Amniotic epithelial cell (primary cell): ENCODE measurements at regions not wholly inside any gene's neighbourhood (a gene's known extent, or its start where the extent isn't known, plus 50 kb on each side); places are given as distances from the start of the nearest gene placed in this dataset.
"Not testable (repeated sequence)": the region's sequence is repeated elsewhere in the genome, so short reads cannot be mapped to it uniquely, and the experiment has no call there.

ENCODE experiments used
- DNase-seq: peaks from one replicate; pipeline ENCODE4 v3.0.0-alpha.2; 2010; ENCODE audit warnings: low read depth

GRCh38 chr10:109663122-109663521 is 260.2 kb downstream of the XPNPEP1 start:
- no peak for DNase-seq

- not testable (repeated sequence) for DNase-seq
Observed at GRCh38 chr10:109652612-109653011, 270.7 kb downstream of the XPNPEP1 start.

- DNase-seq: no peak
Observed at GRCh38 chr10:109650228-109650627, 273.1 kb downstream of the XPNPEP1 start.

GRCh38 chr10:109647627-109648026 is 275.7 kb downstream of the XPNPEP1 start:
- DNase-seq: peak; percentile 6

GRCh38 chr10:109633846-109634245 is 289.5 kb downstream of the XPNPEP1 start:
- DNase-seq: no peak

- not testable (repeated sequence) for DNase-seq
Observed at GRCh38 chr10:109633017-109633416, 290.3 kb downstream of the XPNPEP1 start.

GRCh38 chr10:109624939-109625338 is 298.4 kb downstream of the XPNPEP1 start:
- no peak for DNase-seq

GRCh38 chr10:109622566-109622965 is 300.7 kb downstream of the XPNPEP1 start:
- DNase-seq: no peak

GRCh38 chr10:109620396-109620795 is 302.9 kb downstream of the XPNPEP1 start:
- no peak for DNase-seq

GRCh38 chr10:109619914-109620313 is 303.4 kb downstream of the XPNPEP1 start:
- peak; percentile 74 for DNase-seq

GRCh38 chr10:109618748-109619147 is 304.6 kb downstream of the XPNPEP1 start:
- DNase-seq: no peak

GRCh38 chr10:109618301-109618700 is 305.0 kb downstream of the XPNPEP1 start:
- DNase-seq: no peak

GRCh38 chr10:109616359-109616980 is 306.8 kb downstream of the XPNPEP1 start:
- no peak for DNase-seq

- DNase-seq: peak; percentile 57
Observed at GRCh38 chr10:109595356-109595755, 328.0 kb downstream of the XPNPEP1 start.

- DNase-seq: peak; percentile 79
Observed at GRCh38 chr10:109593682-109594081, 329.6 kb downstream of the XPNPEP1 start.

GRCh38 chr10:109592391-109592790 is 330.9 kb downstream of the XPNPEP1 start:
- DNase-seq: peak; percentile 50

GRCh38 chr10:109591601-109592000 is 331.7 kb downstream of the XPNPEP1 start:
- DNase-seq: peak; percentile 53

GRCh38 chr10:109588259-109588658 is 335.1 kb downstream of the XPNPEP1 start:
- DNase-seq: no peak

- DNase-seq: no peak
Observed at GRCh38 chr10:109587366-109587765, 335.9 kb downstream of the XPNPEP1 start.

GRCh38 chr10:109556399-109556798 is 366.9 kb downstream of the XPNPEP1 start:
- DNase-seq: no peak

GRCh38 chr10:109542050-109542603 is 381.2 kb downstream of the XPNPEP1 start:
- peak; percentile 8 for DNase-seq

- peak; percentile 2 for DNase-seq
Observed at GRCh38 chr10:109534193-109534592, 389.1 kb downstream of the XPNPEP1 start.

GRCh38 chr10:109529258-109529657 is 394.1 kb downstream of the XPNPEP1 start:
- peak; percentile 2 for DNase-seq

GRCh38 chr10:109517748-109518147 is 405.6 kb downstream of the XPNPEP1 start:
- no peak for DNase-seq
